H1 (cell line): ENCODE measurements at regions not wholly inside any gene's neighbourhood (a gene's known extent, or its start where the extent isn't known, plus 50 kb on each side); places are given as distances from the start of the nearest gene placed in this dataset.

Experiments used
- PHF8 ChIP-seq: fragments of 200-600 bp; sonication (generic); conservative IDR thresholded peaks from 2 replicates; pipeline ENCODE4 v1.7.1; 2012; ENCODE audit warnings: low read depth, mild to moderate bottlenecking, inconsistent platforms, low read length, moderate library complexity
- SP2 ChIP-seq: IDR thresholded peaks from 2 replicates; pipeline ENCODE4 v1.6.1; 2012; ENCODE audit warnings: mild to moderate bottlenecking, low read length, inconsistent platforms
- TF ChIP-seq, protein P1 (sequence below): fragments of 300-600 bp; sonication (generic); IDR thresholded peaks from 2 replicates; pipeline ENCODE4 v1.7.1; 2012; ENCODE audit warnings: low read length, moderate library complexity, mild to moderate bottlenecking, inconsistent platforms; ENCODE audit not compliant: insufficient replicate concordance

GRCh38 chr15:72998681-72999466 lies 53.4 kb upstream of the NEO1 start (continued):
- TF ChIP-seq, protein P1, sequence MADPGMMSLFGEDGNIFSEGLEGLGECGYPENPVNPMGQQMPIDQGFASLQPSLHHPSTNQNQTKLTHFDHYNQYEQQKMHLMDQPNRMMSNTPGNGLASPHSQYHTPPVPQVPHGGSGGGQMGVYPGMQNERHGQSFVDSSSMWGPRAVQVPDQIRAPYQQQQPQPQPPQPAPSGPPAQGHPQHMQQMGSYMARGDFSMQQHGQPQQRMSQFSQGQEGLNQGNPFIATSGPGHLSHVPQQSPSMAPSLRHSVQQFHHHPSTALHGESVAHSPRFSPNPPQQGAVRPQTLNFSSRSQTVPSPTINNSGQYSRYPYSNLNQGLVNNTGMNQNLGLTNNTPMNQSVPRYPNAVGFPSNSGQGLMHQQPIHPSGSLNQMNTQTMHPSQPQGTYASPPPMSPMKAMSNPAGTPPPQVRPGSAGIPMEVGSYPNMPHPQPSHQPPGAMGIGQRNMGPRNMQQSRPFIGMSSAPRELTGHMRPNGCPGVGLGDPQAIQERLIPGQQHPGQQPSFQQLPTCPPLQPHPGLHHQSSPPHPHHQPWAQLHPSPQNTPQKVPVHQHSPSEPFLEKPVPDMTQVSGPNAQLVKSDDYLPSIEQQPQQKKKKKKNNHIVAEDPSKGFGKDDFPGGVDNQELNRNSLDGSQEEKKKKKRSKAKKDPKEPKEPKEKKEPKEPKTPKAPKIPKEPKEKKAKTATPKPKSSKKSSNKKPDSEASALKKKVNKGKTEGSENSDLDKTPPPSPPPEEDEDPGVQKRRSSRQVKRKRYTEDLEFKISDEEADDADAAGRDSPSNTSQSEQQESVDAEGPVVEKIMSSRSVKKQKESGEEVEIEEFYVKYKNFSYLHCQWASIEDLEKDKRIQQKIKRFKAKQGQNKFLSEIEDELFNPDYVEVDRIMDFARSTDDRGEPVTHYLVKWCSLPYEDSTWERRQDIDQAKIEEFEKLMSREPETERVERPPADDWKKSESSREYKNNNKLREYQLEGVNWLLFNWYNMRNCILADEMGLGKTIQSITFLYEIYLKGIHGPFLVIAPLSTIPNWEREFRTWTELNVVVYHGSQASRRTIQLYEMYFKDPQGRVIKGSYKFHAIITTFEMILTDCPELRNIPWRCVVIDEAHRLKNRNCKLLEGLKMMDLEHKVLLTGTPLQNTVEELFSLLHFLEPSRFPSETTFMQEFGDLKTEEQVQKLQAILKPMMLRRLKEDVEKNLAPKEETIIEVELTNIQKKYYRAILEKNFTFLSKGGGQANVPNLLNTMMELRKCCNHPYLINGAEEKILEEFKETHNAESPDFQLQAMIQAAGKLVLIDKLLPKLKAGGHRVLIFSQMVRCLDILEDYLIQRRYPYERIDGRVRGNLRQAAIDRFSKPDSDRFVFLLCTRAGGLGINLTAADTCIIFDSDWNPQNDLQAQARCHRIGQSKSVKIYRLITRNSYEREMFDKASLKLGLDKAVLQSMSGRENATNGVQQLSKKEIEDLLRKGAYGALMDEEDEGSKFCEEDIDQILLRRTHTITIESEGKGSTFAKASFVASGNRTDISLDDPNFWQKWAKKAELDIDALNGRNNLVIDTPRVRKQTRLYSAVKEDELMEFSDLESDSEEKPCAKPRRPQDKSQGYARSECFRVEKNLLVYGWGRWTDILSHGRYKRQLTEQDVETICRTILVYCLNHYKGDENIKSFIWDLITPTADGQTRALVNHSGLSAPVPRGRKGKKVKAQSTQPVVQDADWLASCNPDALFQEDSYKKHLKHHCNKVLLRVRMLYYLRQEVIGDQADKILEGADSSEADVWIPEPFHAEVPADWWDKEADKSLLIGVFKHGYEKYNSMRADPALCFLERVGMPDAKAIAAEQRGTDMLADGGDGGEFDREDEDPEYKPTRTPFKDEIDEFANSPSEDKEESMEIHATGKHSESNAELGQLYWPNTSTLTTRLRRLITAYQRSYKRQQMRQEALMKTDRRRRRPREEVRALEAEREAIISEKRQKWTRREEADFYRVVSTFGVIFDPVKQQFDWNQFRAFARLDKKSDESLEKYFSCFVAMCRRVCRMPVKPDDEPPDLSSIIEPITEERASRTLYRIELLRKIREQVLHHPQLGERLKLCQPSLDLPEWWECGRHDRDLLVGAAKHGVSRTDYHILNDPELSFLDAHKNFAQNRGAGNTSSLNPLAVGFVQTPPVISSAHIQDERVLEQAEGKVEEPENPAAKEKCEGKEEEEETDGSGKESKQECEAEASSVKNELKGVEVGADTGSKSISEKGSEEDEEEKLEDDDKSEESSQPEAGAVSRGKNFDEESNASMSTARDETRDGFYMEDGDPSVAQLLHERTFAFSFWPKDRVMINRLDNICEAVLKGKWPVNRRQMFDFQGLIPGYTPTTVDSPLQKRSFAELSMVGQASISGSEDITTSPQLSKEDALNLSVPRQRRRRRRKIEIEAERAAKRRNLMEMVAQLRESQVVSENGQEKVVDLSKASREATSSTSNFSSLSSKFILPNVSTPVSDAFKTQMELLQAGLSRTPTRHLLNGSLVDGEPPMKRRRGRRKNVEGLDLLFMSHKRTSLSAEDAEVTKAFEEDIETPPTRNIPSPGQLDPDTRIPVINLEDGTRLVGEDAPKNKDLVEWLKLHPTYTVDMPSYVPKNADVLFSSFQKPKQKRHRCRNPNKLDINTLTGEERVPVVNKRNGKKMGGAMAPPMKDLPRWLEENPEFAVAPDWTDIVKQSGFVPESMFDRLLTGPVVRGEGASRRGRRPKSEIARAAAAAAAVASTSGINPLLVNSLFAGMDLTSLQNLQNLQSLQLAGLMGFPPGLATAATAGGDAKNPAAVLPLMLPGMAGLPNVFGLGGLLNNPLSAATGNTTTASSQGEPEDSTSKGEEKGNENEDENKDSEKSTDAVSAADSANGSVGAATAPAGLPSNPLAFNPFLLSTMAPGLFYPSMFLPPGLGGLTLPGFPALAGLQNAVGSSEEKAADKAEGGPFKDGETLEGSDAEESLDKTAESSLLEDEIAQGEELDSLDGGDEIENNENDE: no peak
- TF ChIP-seq SP2 (no peak), PHF8 (no peak)
